ENCODE measurements at regions not wholly inside any gene's neighbourhood (a gene's known extent, or its start where the extent isn't known, plus 50 kb on each side); places are given as distances from the start of the nearest gene placed in this dataset.

GRCh38 chr1:81375884-81376548 is 424.7 kb upstream of the ADGRL2 start:
- no peaks in the 10 kb centered on the region for H3K9me3 ChIP-seq
- no peak overlapping the region for H3K4me3 ChIP-seq (ENCODE audit: low read depth in 1 of 2, low read length in 1 of 2)
- H3K4me1 ChIP-seq (ENCODE audit: control insufficient read depth in 1 of 2, insufficient read depth in 1 of 2, low read depth in 1 of 2, low read length in 1 of 2), result no peaks in the 10 kb centered on the region
- no peak overlapping the region for H3K27ac ChIP-seq
- no peaks in the 10 kb centered on the region for H3K36me3 ChIP-seq
- TF ChIP-seq, protein P1, sequence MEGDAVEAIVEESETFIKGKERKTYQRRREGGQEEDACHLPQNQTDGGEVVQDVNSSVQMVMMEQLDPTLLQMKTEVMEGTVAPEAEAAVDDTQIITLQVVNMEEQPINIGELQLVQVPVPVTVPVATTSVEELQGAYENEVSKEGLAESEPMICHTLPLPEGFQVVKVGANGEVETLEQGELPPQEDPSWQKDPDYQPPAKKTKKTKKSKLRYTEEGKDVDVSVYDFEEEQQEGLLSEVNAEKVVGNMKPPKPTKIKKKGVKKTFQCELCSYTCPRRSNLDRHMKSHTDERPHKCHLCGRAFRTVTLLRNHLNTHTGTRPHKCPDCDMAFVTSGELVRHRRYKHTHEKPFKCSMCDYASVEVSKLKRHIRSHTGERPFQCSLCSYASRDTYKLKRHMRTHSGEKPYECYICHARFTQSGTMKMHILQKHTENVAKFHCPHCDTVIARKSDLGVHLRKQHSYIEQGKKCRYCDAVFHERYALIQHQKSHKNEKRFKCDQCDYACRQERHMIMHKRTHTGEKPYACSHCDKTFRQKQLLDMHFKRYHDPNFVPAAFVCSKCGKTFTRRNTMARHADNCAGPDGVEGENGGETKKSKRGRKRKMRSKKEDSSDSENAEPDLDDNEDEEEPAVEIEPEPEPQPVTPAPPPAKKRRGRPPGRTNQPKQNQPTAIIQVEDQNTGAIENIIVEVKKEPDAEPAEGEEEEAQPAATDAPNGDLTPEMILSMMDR (IDR thresholded peaks at IDR 0.05), result no peak
- H3K27me3 ChIP-seq, result no peaks in the 10 kb centered on the region

DNA sequence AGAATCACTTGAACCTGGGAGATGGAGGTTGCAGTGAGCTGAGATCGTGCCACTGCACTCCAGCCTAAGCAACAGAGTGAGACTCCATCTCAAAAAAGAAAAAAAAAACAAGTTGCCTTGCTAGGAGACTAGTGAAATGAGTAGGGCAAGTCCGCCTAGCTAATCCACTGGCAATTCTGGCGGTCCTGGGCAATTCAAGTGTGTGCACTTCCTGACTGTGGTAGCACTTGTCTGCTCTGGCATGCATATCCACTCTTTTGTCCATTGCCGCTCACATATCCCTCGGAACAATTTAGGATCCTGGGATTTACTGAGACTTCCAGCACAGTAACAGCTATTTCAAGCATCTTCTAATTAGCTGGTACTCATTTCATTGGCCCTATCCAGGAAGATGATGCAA is 426.3 kb upstream of the ADGRL2 start:
- Histone ChIP-seq H3K4me3 (ENCODE audit: low read depth in 1 of 2, low read length in 1 of 2) (no peak overlapping the region), H3K4me1 (ENCODE audit: control insufficient read depth in 1 of 2, insufficient read depth in 1 of 2, low read depth in 1 of 2, low read length in 1 of 2) (no peaks in the 10 kb centered on the region), H3K27ac (no peak overlapping the region), H3K36me3 (no peaks in the 10 kb centered on the region), H3K9me3 (no peaks in the 10 kb centered on the region), H3K27me3 (no peaks in the 10 kb centered on the region)
- TF ChIP-seq, protein P1 (IDR thresholded peaks at IDR 0.05), result no peak

DNA sequence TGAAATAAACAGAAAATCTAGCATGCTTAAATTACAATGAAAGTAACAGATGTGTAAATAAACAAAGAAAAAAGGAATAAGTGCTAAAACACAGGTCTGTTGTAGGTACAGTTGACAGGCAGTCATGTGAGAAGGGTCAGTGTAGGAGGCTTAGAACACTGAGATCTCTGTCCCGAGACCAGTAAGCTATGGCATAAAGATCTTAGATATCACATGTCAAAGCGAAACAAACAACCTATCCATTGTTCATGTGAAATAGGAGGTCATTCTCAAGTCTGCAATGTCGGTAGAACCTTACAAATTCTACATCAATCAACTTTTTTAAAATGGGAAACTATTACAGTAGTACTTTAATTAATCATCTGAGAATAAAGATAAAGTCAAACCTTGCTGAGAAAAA is 428.9 kb upstream of the ADGRL2 start:
- no peak overlapping the region for H3K4me3 ChIP-seq (ENCODE audit: low read depth in 1 of 2, low read length in 1 of 2)
- H3K27me3 ChIP-seq, result no peaks in the 10 kb centered on the region
- TF ChIP-seq, protein P1 (IDR thresholded peaks at IDR 0.05), result no peak
- no peaks in the 10 kb centered on the region for H3K4me1 ChIP-seq (ENCODE audit: control insufficient read depth in 1 of 2, insufficient read depth in 1 of 2, low read depth in 1 of 2, low read length in 1 of 2)
- H3K27ac ChIP-seq, result no peak overlapping the region
- H3K36me3 ChIP-seq, result no peaks in the 10 kb centered on the region
- H3K9me3 ChIP-seq, result no peaks in the 10 kb centered on the region

DNA sequence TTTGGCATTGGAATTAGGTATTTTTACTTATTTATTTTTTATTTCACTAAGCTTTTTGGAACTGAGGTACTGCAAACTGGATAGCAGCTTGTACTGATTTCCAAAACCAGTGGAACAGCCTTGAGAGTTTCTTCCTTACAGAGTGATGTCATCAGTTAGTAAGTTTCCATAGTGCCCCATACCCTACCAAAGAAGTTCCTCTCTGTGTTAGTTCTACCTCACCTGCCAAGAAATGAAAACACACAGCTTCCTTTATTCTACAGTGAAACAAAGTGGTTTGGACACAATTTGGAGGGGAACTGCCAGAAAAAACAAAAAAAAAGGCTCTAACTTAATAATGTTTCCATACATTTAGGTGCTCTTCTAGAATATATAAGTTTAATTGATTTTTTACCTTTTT is 430.9 kb upstream of the ADGRL2 start:
- Histone ChIP-seq H3K27ac (no peak overlapping the region), H3K4me3 (ENCODE audit: low read depth in 1 of 2, low read length in 1 of 2) (no peak overlapping the region), H3K36me3 (no peaks in the 10 kb centered on the region), H3K4me1 (ENCODE audit: control insufficient read depth in 1 of 2, insufficient read depth in 1 of 2, low read depth in 1 of 2, low read length in 1 of 2) (no peaks in the 10 kb centered on the region), H3K27me3 (no peaks in the 10 kb centered on the region), H3K9me3 (no peaks in the 10 kb centered on the region)
- TF ChIP-seq, protein P1 (IDR thresholded peaks at IDR 0.05), result no peak

DNA sequence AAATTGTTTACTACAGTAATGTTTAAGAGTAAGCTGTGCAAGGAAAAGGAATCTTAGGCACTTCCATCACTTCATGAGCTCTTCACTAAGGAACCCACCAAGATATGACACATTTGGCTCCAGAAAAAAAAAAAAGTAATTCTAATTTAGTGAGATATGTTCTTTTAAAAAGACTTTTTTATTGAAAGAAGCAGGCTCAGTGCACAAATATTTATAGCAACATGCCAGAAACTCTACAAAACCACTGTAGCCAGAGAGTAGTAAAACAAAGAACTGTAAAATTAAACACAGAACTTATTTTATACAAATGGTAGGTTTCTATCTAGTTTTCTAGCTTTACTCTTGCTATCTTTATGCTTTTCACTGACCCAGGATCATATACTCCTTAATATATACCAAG is 434.6 kb upstream of the ADGRL2 start:
- Histone ChIP-seq H3K36me3 (no peaks in the 10 kb centered on the region), H3K4me3 (ENCODE audit: low read depth in 1 of 2, low read length in 1 of 2) (no peak overlapping the region), H3K27ac (no peak overlapping the region), H3K4me1 (ENCODE audit: control insufficient read depth in 1 of 2, insufficient read depth in 1 of 2, low read depth in 1 of 2, low read length in 1 of 2) (no peaks in the 10 kb centered on the region), H3K27me3 (no peaks in the 10 kb centered on the region), H3K9me3 (no peaks in the 10 kb centered on the region)
- TF ChIP-seq, protein P1 (IDR thresholded peaks at IDR 0.05), result no peak

Data from neutrophil (primary cell).